T-helper 17 cell (primary cell): ENCODE measurements at regions not wholly inside any gene's neighbourhood (a gene's known extent, or its start where the extent isn't known, plus 50 kb on each side); places are given as distances from the start of the nearest gene placed in this dataset.

Experiments used
- ATAC-seq: fragments of 150-1000 bp; cut with Tn5 transposase; 2 replicates; pipeline ENCODE4 v1.10.0; 2021; ENCODE audit warnings: mild to moderate bottlenecking, moderate library complexity
- DNase-seq, 3 donors: peaks; one replicate each; pipeline versions ENCODE4 v3.0.0 to v3.0.0-alpha.2; 2020 to 2021
- H3K9me3 ChIP-seq: one replicate; pipeline ENCODE4 v1.7.0; 2013; ENCODE audit warnings: low read length, mild to moderate bottlenecking; ENCODE audit not compliant: control insufficient read depth, poor library complexity, severe bottlenecking
- H3K27ac Mint-ChIP-seq: one replicate; pipeline ENCODE4 v1.8.0; 2022; ENCODE audit warnings: mild to moderate bottlenecking, moderate library complexity, mixed read lengths
- H3K27me3 Mint-ChIP-seq: one replicate; pipeline ENCODE4 v1.8.0; 2022; ENCODE audit warnings: mixed read lengths
- H3K36me3 Mint-ChIP-seq: one replicate; pipeline ENCODE4 v1.8.0; 2022; ENCODE audit warnings: low read depth, mixed read lengths
- H3K4me1 Mint-ChIP-seq: one replicate; pipeline ENCODE4 v1.8.0; 2022; ENCODE audit warnings: mild to moderate bottlenecking, mixed read lengths
- H3K4me3 Mint-ChIP-seq: one replicate; pipeline ENCODE4 v1.8.0; 2022; ENCODE audit warnings: mild to moderate bottlenecking, moderate library complexity, mixed read lengths

DNA sequence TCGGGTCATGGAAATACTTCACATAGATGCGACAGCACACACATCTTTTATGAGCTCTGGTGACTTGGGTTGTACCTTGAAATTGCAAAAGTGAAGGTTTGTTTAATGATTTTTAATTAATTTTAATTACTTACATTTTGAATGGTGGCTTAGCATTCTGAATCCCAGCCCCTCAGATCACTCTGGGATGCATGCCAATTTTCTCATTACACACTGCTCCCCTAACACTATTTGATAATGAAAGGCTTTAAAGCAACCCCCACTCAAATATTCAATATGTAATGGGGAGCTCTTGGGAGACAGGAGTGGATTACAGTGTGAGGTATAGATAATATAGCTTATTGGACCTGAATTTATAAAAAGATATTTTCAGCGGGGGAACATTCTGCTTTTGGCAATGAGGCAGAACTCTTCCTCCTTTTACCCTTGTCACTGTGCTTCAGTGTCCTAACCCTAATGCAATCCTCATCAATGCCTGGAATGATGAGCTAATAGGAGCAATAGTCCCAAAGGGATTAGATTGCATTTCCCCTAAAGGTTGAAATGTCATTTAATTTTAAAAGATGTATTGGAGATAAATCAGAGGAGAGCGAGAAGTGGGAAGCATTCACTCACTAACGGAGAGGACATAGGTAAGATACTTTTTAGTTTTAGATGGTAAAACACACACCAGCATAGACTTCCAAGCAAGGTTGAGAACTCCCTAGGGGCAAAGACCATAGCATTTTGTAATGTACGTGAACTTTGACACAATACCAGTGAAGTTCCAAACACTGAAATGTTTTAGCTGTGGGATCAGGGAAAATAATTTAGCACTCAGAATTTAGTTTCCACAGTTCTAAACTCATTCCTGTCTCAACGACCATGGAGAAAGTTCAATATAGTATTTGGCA, 384.1 kb upstream of the PLXNA2 start:
- no peaks in the 10 kb centered on the region for H3K9me3 ChIP-seq
- Mint-ChIP-seq H3K4me1 (no peaks in the 10 kb centered on the region), H3K27ac (no peak overlapping the region), H3K36me3 (no peaks in the 10 kb centered on the region), H3K27me3 (peaks cover 18% of the 10 kb centered on the region), H3K4me3 (no peak overlapping the region)
- DNase-seq (no peak), ATAC-seq (no peak)

DNA sequence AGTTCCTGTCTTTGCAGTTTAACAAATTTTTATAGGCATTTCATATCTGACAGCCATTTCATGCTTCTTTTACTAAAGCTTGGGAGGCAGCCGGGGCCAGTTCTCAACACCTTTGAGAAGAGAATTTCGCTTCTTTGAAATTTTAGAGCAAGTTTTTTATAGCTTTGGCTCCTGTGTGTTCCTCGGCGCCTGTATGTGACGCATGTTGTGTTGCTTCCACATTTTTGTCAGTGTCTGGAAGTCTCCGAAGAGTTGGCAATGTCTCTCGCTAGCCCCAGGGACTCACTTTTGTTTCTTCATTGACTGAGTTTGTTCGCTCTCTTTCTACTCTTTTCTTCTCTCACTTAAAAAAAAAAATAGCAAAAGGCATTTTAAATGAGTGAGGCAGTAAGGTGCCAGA, 386.9 kb upstream of the PLXNA2 start:
- H3K27ac Mint-ChIP-seq, result no peak overlapping the region
- H3K4me1 Mint-ChIP-seq, result no peaks in the 10 kb centered on the region
- DNase-seq (no peak), ATAC-seq (no peak)
- H3K9me3 ChIP-seq, result no peaks in the 10 kb centered on the region
- peaks cover 23% of the 10 kb centered on the region for H3K27me3 Mint-ChIP-seq
- no peak overlapping the region for H3K4me3 Mint-ChIP-seq
- no peaks in the 10 kb centered on the region for H3K36me3 Mint-ChIP-seq

GRCh38 chr1:208631506-208631905, 387.3 kb upstream of the PLXNA2 start:
- ATAC-seq (no peak), DNase-seq (no peak)
- Mint-ChIP-seq H3K4me3 (no peak overlapping the region), H3K27ac (no peak overlapping the region), H3K4me1 (no peaks in the 10 kb centered on the region), H3K27me3 (peaks cover 23% of the 10 kb centered on the region), H3K36me3 (no peaks in the 10 kb centered on the region)
- H3K9me3 ChIP-seq, result no peaks in the 10 kb centered on the region

DNA sequence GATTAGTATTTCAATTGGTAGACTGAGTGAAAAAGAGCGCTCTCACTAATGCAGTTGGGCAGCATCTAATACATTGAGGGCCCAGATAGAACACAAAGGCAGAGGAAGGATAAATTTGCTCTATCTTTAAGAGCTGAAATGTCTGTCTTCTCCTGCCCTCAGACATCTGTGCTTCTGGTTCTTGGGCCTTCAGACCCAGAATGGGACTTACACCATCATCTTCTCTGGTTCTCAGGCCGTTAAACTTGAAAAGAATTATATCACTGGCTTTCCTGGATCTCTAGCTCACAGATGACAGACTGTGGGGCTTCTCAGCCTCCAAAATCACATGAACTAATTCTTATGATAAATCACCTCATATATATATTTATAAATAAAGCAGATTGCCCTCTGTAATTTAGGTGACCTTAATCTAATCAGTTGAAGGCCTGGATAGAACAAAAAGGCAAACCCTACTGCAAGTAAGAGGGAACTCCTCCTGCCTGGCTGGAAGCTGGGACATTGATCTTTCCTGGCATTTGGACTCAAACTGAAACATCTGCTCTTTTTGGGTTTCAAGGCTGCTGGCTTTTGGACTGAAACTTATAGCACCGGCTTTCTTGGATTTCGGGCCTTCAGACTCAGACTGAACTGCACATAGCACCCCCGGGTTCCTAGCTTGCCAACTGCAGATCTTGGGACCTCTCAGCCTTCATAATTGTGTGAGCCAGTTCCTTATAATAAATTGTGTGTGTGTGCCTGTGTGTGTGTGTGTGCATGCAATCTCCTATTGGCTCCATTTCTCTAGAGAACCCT, 390.4 kb upstream of the PLXNA2 start:
- Mint-ChIP-seq H3K4me1 (no peaks in the 10 kb centered on the region), H3K27me3 (peaks cover 21% of the 10 kb centered on the region), H3K36me3 (no peaks in the 10 kb centered on the region), H3K27ac (no peak overlapping the region), H3K4me3 (no peak overlapping the region)
- DNase-seq, result no peak
- ATAC-seq, result no peak
- no peaks in the 10 kb centered on the region for H3K9me3 ChIP-seq

DNA sequence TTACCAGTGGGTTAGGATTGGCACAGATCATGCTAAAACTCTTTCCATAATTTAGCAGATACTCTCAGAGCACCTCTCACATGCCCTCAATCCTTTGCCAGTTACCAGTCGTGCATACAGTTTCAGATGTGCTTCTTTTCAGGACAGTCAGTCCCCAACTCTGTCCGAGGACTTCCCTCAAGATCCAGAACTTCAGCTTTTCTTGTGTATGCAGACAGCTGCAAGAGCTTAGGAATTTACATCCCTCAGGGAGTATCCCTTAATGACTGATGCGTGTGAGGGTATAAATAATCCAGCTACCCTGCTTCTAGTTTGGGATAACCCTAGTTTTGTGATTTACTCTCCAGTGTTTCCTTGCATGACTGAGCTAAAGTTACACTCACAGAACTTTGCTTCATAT, 393.0 kb upstream of the PLXNA2 start:
- H3K27ac Mint-ChIP-seq, result no peak overlapping the region
- H3K4me1 Mint-ChIP-seq, result no peaks in the 10 kb centered on the region
- H3K9me3 ChIP-seq, result no peaks in the 10 kb centered on the region
- H3K4me3 Mint-ChIP-seq, result no peak overlapping the region
- DNase-seq (no peak), ATAC-seq (no peak)
- H3K27me3 Mint-ChIP-seq, result peaks cover 22% of the 10 kb centered on the region
- H3K36me3 Mint-ChIP-seq, result no peaks in the 10 kb centered on the region

DNA sequence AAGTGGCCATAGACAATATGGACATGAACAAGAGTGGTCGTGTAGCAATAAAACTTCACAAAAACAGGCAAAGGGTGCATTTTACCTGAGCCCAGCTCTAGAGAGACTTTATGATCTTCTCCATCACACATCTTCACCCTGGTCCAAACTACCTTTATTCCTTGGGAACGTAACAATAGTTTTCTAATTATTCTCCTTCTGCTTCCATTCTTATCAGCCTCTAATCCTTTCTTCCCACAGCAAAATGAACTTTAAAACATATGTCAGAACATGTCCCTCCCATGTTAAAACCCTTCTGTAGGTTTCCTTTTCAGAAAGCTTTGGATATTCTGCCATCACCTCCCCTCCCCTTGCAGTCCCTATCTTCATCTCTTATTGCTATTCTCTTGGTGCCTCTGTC, 395.2 kb upstream of the PLXNA2 start:
- no peaks in the 10 kb centered on the region for H3K9me3 ChIP-seq
- Mint-ChIP-seq H3K36me3 (no peaks in the 10 kb centered on the region), H3K4me3 (no peak overlapping the region), H3K27me3 (peaks cover 22% of the 10 kb centered on the region), H3K4me1 (no peaks in the 10 kb centered on the region), H3K27ac (no peak overlapping the region)
- no peak for ATAC-seq
- no peak for DNase-seq

- DNase-seq (no peak), ATAC-seq (no peak)
- Mint-ChIP-seq H3K4me1 (no peaks in the 10 kb centered on the region), H3K4me3 (no peak overlapping the region), H3K36me3 (no peaks in the 10 kb centered on the region), H3K27me3 (peaks cover 22% of the 10 kb centered on the region), H3K27ac (no peak overlapping the region)
- no peaks in the 10 kb centered on the region for H3K9me3 ChIP-seq
These were observed 396.1 kb upstream of the PLXNA2 start for GRCh38 chr1:208640295-208640694.

GRCh38 chr1:208641579-208642280, 397.5 kb upstream of the PLXNA2 start:
- H3K27ac Mint-ChIP-seq, result no peak overlapping the region
- no peaks in the 10 kb centered on the region for H3K9me3 ChIP-seq
- H3K4me3 Mint-ChIP-seq, result no peak overlapping the region
- DNase-seq (no peak), ATAC-seq (no peak)
- H3K27me3 Mint-ChIP-seq, result peaks cover 17% of the 10 kb centered on the region
- no peaks in the 10 kb centered on the region for H3K4me1 Mint-ChIP-seq
- no peaks in the 10 kb centered on the region for H3K36me3 Mint-ChIP-seq

- H3K9me3 ChIP-seq, result no peaks in the 10 kb centered on the region
- Mint-ChIP-seq H3K27me3 (peaks cover 17% of the 10 kb centered on the region), H3K36me3 (no peaks in the 10 kb centered on the region), H3K4me1 (no peaks in the 10 kb centered on the region), H3K27ac (no peak overlapping the region), H3K4me3 (no peak overlapping the region)
- DNase-seq (no peak), ATAC-seq (no peak)
These were observed 398.9 kb upstream of the PLXNA2 start for GRCh38 chr1:208643005-208643597.

DNA sequence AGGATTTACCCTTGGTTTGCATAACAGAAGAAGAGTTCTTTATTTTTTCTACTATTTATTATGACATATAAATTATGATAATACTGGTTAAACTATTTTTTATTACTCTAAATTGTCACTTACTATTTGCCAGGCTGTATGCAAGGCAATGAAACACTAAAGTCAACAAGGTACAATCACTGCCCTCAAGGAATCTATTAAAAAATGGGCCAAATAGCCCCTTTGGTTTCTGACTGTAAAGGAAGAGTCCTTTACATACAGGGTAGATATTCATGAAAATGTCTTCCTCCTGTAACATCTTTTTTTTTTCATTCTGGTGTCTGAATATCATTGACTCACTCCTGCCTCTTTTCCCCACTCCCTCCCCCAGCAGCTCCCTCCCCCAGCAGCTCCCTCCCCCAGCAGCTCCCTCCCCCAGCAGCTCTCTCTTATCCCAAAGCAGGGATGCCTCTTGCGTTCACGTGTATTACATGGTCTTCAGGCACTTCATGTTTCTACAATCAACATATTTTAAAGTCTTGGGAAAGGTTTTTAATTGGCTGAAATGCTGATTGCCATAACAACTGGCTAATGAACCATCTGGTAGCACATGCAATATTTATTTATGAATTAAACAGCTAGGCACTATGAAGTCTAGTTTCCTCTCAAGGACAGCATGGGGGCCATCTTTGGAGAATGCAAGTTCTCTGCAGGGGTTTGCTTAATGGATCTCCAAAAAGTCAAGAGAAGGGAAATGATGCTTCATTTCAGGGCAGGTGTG, 400.4 kb upstream of the PLXNA2 start:
- H3K4me3 Mint-ChIP-seq, result no peak overlapping the region
- no peak overlapping the region for H3K27ac Mint-ChIP-seq
- peaks cover 18% of the 10 kb centered on the region for H3K27me3 Mint-ChIP-seq
- no peaks in the 10 kb centered on the region for H3K36me3 Mint-ChIP-seq
- H3K4me1 Mint-ChIP-seq, result no peaks in the 10 kb centered on the region
- DNase-seq (no peak), ATAC-seq (no peak)
- no peaks in the 10 kb centered on the region for H3K9me3 ChIP-seq

GRCh38 chr1:208646431-208646830, 402.2 kb upstream of the PLXNA2 start:
- ATAC-seq, result no peak
- H3K9me3 ChIP-seq, result no peaks in the 10 kb centered on the region
- H3K27me3 Mint-ChIP-seq, result peaks cover 24% of the 10 kb centered on the region
- H3K4me3 Mint-ChIP-seq, result no peak overlapping the region
- H3K36me3 Mint-ChIP-seq, result no peaks in the 10 kb centered on the region
- DNase-seq, result no peak
- no peaks in the 10 kb centered on the region for H3K4me1 Mint-ChIP-seq
- H3K27ac Mint-ChIP-seq, result no peak overlapping the region

DNA sequence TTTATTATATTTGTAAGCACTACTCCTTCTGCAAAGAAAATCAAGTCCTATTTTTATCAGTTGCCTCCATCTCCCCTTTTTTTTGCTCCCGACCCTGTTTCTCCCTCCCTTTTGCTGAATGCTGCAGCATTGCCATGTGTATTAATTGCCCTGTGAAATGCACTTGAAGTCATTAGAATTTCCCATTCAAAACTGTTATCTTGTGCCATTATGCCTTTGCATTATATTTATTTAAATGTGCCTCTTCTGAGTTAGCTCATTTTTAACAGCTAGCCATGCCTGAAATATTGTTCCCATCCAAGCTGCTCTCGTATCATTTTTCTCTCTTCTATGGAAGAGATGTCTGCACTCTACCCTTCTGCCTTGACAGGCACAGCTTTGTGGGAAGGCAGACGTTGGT, 404.0 kb upstream of the PLXNA2 start:
- no peak overlapping the region for H3K4me3 Mint-ChIP-seq
- no peak for DNase-seq
- peaks cover 24% of the 10 kb centered on the region for H3K27me3 Mint-ChIP-seq

More for the DNA sequence above, 404.0 kb upstream of the PLXNA2 start:
- ATAC-seq, result no peak
- no peaks in the 10 kb centered on the region for H3K9me3 ChIP-seq
- no peak overlapping the region for H3K27ac Mint-ChIP-seq
- H3K36me3 Mint-ChIP-seq, result no peaks in the 10 kb centered on the region
- H3K4me1 Mint-ChIP-seq, result no peaks in the 10 kb centered on the region
